Transverse colon (tissue), 4 donors: ENCODE measurements at regions not wholly inside any gene's neighbourhood (a gene's known extent, or its start where the extent isn't known, plus 50 kb on each side); places are given as distances from the start of the nearest gene placed in this dataset.

Experiments used
- POLR2A ChIP-seq: fragments of 450-650 bp; IDR thresholded peaks from one replicate; pipeline ENCODE4 v1.6.1; 2016; ENCODE audit warnings: antibody characterized with exemption, mild to moderate bottlenecking, moderate library complexity
- POLR2AphosphoS5 ChIP-seq, 3 donors: sonication (generic); formaldehyde crosslinking; IDR thresholded peaks; one replicate each; pipeline ENCODE4 v1.6.1; 2016; ENCODE audit warnings: antibody characterized with exemption in 3 of 3
- TF ChIP-seq, protein P1 (sequence below), 5 experiments: fragments of 200-600 bp in 3 of 5; fragments of 450-650 bp in 2 of 5; sonication (generic) in 3 of 5; IDR thresholded peaks; 1 replicate in 2 of 5; 2 replicates in 3 of 5; pipeline ENCODE4 v1.5.1; 2016 to 2017; ENCODE audit warnings: antibody characterized with exemption in 5 of 5, inconsistent platforms in 3 of 5, mild to moderate bottlenecking in 2 of 5, moderate library complexity in 1 of 5

DNA sequence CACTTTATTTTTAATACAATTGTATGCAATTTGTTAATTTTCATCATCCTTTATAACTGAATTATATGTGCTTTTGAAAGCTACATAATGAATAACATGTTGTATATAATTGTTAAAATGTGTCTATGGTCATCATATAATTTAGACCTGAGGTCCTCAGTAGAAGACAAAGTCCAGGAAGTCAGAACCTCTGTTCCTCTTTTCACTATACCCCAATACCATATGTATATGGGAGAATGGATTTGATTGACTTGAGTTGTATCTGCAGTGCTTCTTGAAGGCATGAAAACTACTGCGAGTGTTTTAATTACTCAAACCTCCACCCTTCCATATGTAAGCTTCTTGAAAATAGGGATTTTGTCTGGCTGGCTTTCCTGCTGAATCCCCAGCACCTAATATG, 140.7 kb upstream of the NEDD9 start:
- TF ChIP-seq, protein P1, sequence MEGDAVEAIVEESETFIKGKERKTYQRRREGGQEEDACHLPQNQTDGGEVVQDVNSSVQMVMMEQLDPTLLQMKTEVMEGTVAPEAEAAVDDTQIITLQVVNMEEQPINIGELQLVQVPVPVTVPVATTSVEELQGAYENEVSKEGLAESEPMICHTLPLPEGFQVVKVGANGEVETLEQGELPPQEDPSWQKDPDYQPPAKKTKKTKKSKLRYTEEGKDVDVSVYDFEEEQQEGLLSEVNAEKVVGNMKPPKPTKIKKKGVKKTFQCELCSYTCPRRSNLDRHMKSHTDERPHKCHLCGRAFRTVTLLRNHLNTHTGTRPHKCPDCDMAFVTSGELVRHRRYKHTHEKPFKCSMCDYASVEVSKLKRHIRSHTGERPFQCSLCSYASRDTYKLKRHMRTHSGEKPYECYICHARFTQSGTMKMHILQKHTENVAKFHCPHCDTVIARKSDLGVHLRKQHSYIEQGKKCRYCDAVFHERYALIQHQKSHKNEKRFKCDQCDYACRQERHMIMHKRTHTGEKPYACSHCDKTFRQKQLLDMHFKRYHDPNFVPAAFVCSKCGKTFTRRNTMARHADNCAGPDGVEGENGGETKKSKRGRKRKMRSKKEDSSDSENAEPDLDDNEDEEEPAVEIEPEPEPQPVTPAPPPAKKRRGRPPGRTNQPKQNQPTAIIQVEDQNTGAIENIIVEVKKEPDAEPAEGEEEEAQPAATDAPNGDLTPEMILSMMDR (IDR thresholded peaks at IDR 0.05): no peak
- TF ChIP-seq POLR2AphosphoS5 (IDR thresholded peaks at IDR 0.05) (no peak), POLR2A (no peak)
